Thymus (tissue), 11 donors: ENCODE measurements at regions not wholly inside any gene's neighbourhood (a gene's known extent, or its start where the extent isn't known, plus 50 kb on each side); places are given as distances from the start of the nearest gene placed in this dataset.
"Not testable (repeated sequence)": the region's sequence is repeated elsewhere in the genome, so short reads cannot be mapped to it uniquely, and the experiment has no call there.

Source experiments
- DNase-seq, 9 donors: peaks; one replicate each; pipeline ENCODE4 v3.0.0-alpha.2; 2013; ENCODE audit warnings: low spot score in 9 of 9, low read depth in 6 of 9, missing footprints in 1 of 9
- H3K27ac ChIP-seq, 2 donors: one replicate each; pipeline ENCODE4 v1.5.1; 2013; ENCODE audit warnings: control low read depth in 1 of 2, low read depth in 1 of 2, low read length in 1 of 2, mild to moderate bottlenecking in 1 of 2, moderate library complexity in 1 of 2
- H3K27me3 ChIP-seq, 2 donors: one replicate each; pipeline ENCODE4 v1.5.1; 2013; ENCODE audit warnings: low read length in 1 of 2; ENCODE audit not compliant: control insufficient read depth in 2 of 2, insufficient read depth in 1 of 2
- H3K36me3 ChIP-seq, 2 donors: one replicate each; pipeline ENCODE4 v1.5.1; 2013; ENCODE audit warnings: low read length in 1 of 2, mild to moderate bottlenecking in 1 of 2, moderate library complexity in 1 of 2; ENCODE audit not compliant: control insufficient read depth in 2 of 2, insufficient read depth in 2 of 2
- H3K4me1 ChIP-seq, 2 donors: one replicate each; pipeline ENCODE4 v1.5.1; 2013; ENCODE audit warnings: low read length in 2 of 2; ENCODE audit not compliant: control insufficient read depth in 2 of 2, insufficient read depth in 2 of 2
- H3K4me3 ChIP-seq, 2 donors: one replicate each; pipeline ENCODE4 v1.5.1; 2013; ENCODE audit warnings: low read length in 2 of 2, control low read depth in 1 of 2, mild to moderate bottlenecking in 1 of 2
- H3K9me3 ChIP-seq, 2 donors: one replicate each; pipeline ENCODE4 v1.5.1; 2013; ENCODE audit warnings: low read length in 1 of 2, mild to moderate bottlenecking in 1 of 2; ENCODE audit not compliant: control insufficient read depth in 2 of 2, insufficient read depth in 1 of 2
- WGBS: extraction: QIAGEN DNeasy Blood & Tissue Kit; methylation state at CpG from one replicate; pipeline ENCODE4 v1.1.7; 2013; 5-methylcytosine and 5-hydroxymethylcytosine counted together
- donor health status: healthy.

DNA sequence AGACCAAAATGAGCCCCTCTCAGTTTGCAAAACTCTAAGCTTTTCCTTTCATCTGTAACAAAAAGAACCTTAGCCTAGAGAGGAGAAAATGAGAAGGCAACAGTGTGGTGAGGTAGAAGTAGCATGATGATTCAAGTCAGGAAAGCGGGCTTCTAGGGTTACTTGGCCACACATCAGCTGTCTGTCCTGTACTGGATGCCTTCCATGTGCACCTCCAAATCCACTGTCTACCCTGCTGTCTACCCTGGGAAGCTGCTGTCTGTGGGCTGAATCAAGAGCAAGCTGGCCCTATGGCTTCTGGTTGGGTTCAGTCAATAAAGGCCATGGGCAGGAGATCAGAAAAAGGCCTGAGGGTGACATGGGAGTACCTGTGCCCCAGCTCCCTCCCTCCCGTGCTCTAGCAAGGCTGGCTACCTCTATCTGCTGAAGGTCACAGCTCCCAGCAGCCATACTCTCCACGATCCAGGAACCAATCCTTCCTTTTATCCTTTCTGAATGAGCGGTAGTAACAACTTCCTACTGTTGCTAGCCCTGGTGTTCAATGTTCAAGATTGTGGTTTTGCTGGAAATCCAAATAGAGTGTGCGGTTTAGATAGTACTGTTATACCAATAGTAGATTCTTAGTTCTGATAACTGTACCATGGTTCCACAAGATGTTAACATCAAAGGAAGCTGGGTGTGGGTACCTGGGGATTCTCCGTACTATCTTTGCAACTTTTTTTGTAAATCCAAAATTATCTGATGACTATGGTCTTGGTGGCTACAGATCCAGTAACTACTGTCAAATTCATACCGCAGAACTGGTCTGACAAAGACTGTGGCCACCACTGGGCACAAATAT is 191.0 kb downstream of the ESM1 start:
- Histone ChIP-seq H3K4me1 (peaks cover 0 to 10% of the 10 kb centered on the region in 2 donors), H3K4me3 (no peak overlapping the region), H3K27me3 (no peaks in the 10 kb centered on the region), H3K27ac (peak overlapping the region in 1 of 2 donors; percentile 59), H3K36me3 (no peaks in the 10 kb centered on the region), H3K9me3 (no peaks in the 10 kb centered on the region)
- 57% methylated on average over 7 of the region's 7 CpGs for WGBS
- no peak for DNase-seq

DNA sequence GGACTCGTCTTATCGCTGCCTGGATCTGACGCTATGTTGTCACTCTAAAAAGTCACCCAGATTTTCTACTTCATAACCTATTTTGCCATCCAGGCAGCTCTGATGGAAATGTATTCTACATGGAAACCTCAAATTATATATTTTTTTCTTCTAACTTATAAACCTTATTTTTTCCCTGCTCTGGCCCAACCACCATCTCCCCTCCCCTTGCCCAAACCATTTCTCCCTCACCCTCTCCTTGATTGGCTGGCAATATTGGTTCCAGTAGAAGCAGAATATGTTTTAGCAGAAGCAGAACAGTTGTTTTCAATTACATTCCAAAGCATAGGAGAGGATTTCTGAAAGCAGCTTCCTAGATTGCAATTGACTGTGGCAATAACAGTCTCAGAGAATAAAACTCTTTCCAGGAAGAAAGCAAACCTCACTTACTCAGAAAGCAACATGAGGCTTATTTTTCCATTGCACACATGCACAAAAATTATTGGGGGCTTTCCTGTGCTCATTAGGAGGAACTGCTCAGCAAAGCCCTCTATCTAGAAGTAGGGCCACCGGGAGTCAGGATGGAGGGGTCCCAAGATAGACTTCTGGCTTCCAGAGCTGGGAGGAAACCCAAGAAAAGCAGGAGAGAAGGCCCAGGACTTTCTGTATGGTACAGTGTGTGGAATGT is 191.8 kb downstream of the ESM1 start:
- Histone ChIP-seq H3K27me3 (no peaks in the 10 kb centered on the region), H3K36me3 (no peaks in the 10 kb centered on the region), H3K4me1 (peaks cover 0 to 10% of the 10 kb centered on the region in 2 donors), H3K4me3 (no peak overlapping the region), H3K9me3 (no peaks in the 10 kb centered on the region), H3K27ac (peak overlapping the region in 1 of 2 donors; percentile 59)
- no peak for DNase-seq
- WGBS: 92% methylated on average over 4 of the region's 4 CpGs

DNA sequence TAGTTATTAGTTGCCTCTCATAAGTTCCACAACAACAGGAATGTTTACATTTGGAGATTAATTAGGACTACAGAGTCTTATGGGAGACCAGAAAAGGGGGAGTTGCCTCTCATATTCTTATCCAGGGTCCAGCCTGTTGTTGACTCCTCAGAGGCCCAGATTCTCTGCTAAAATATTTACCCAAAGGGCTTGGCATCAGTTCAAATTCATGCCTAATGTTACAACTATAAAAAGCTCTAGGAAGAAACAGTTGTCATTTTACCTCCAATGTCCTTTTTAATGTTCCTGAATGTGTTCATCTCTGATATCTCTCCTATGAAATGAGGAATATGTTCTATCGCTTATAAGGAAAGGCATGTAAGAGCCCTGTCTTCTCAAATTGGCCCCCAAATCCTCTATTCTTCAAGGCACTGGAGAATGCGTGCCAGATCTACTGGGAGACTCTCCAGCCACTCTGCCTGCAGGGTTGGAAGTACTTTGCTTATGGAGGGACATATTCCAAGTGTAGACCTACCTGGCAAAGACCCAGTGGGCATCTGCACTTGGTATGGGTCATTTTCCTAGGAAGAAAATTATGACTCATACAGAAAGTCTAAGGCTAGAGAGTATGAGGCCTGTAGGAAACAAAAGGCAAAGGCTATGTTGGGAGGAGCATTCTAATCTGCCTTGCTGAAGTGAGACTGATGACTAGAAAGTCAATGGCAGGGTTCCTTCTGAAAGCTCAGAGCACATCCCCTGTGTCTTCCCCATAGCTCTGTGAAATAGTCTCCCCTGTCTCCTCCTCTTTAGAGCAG is 192.6 kb downstream of the ESM1 start:
- peak overlapping the region in 1 of 2 donors; percentile 56 for H3K27ac ChIP-seq
- WGBS: 72% methylated on average over 2 of the region's 2 CpGs
- H3K4me3 ChIP-seq: no peak overlapping the region

DNA sequence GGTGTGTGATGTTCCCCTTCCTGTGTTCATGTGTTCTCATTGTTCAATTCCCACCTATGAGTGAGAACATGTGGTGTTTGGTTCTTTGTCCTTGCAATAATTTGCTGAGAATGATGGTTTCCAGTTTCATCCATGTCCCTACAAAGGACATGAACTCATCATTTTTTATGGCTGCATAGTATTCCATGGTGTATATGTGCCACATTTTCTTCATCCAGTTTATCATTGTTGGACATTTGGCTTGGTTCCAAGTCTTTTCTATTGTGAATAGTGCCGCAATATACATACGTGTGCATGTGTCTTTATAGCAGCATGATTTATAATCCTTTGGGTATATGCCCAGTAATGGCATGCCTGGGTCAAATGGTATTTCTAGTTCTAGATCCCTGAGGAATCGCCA is 197.5 kb downstream of the ESM1 start:
- not testable (repeated sequence) for H3K27me3 ChIP-seq, H3K4me3 ChIP-seq, H3K9me3 ChIP-seq, H3K4me1 ChIP-seq, H3K27ac ChIP-seq, H3K36me3 ChIP-seq, DNase-seq
- 98% methylated on average over 3 of the region's 3 CpGs for WGBS

More for the DNA sequence above, 192.6 kb downstream of the ESM1 start:
- DNase-seq: no peak
- Histone ChIP-seq H3K4me1 (peaks cover 0 to 10% of the 10 kb centered on the region in 2 donors), H3K9me3 (no peaks in the 10 kb centered on the region), H3K27me3 (no peaks in the 10 kb centered on the region), H3K36me3 (no peaks in the 10 kb centered on the region)

GRCh38 chr5:54785729-54786591 is 199.4 kb downstream of the ESM1 start:
- Histone ChIP-seq H3K27ac (no peak overlapping the region), H3K36me3 (no peaks in the 10 kb centered on the region), H3K4me1 (peaks cover 0 to 2% of the 10 kb centered on the region in 2 donors), H3K9me3 (no peaks in the 10 kb centered on the region), H3K27me3 (no peaks in the 10 kb centered on the region), H3K4me3 (no peak overlapping the region)
- peak in 2 of 9 donors; percentile 8 to 36 for DNase-seq
- 75% methylated on average over 9 of the region's 9 CpGs for WGBS

- Histone ChIP-seq H3K27ac (no peak overlapping the region), H3K4me3 (no peak overlapping the region), H3K9me3 (no peaks in the 10 kb centered on the region), H3K27me3 (no peaks in the 10 kb centered on the region), H3K36me3 (no peaks in the 10 kb centered on the region), H3K4me1 (no peaks in the 10 kb centered on the region)
- 96% methylated on average over 2 of the region's 2 CpGs for WGBS
- DNase-seq: no peak
Measured at GRCh38 chr5:54778783-54779182, 206.6 kb downstream of the ESM1 start.

GRCh38 chr5:54775645-54776044 is 209.7 kb downstream of the ESM1 start:
- no peak for DNase-seq
- no peak overlapping the region for H3K4me3 ChIP-seq
- H3K4me1 ChIP-seq: no peaks in the 10 kb centered on the region
- H3K36me3 ChIP-seq: no peaks in the 10 kb centered on the region
- no peaks in the 10 kb centered on the region for H3K9me3 ChIP-seq
- H3K27me3 ChIP-seq: no peaks in the 10 kb centered on the region
- H3K27ac ChIP-seq: no peak overlapping the region

DNA sequence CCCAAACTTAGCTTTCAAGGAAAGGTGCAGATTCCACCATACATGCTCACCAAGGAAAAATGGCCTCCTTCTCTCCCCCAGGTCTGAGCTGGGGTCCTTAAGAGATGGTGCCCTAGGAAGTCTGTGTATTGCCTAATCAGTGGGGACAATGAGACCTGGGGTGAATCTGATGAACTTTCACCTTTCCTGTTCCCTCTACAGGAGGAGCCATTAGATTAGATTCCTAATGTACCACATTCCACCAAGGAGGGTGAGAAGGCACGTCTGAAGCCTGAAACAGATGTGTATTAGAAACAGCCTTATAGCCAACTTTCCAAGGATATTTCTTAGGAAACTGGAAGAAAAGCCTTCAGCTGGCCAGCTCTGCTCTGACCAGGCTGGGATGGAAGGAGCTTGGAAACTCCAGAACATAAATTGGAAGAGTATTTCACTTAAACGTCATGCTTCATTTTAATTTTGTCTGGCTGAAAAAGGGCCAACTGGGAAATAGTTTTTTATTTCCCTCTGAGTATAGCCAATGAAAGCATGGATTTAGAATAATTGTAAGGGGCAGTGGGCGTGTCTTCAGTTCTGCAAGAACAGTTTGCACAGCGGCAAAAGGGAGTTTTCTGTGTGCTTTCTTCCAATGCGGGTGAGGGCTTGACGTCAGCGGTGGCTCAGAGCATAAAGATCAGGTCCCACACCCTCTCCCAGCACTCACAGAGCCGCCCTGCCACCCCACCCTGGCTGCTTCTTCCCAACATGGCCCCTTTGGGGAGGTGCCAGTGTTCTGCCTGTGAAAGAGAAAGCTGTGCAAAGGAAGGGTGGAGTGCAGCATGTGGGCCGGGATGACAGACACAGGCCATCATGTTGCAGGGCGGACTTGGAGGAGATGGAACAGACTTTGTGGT is 210.9 kb downstream of the ESM1 start:
- H3K36me3 ChIP-seq: no peaks in the 10 kb centered on the region
- no peaks in the 10 kb centered on the region for H3K27me3 ChIP-seq
- no peak for DNase-seq
- H3K4me1 ChIP-seq: no peaks in the 10 kb centered on the region
- H3K4me3 ChIP-seq: no peak overlapping the region
- no peaks in the 10 kb centered on the region for H3K9me3 ChIP-seq
- 94% methylated on average over 10 of the region's 10 CpGs for WGBS
- H3K27ac ChIP-seq: no peak overlapping the region
